HEK293T (cell line): ENCODE measurements at regions not wholly inside any gene's neighbourhood (a gene's known extent, or its start where the extent isn't known, plus 50 kb on each side); places are given as distances from the start of the nearest gene placed in this dataset.

ENCODE experiments used
- CTCF ChIA-PET: fragments of 350-600 bp; formaldehyde crosslinking; extraction: SDS; loops from one replicate; lab custom pipeline; 2021; ENCODE audit warnings: antibody characterized with exemption, inconsistent platforms; lab: Yijun Ruan, JAX
- POLR2A ChIA-PET: fragments of 350-600 bp; formaldehyde crosslinking; extraction: SDS; loops from one replicate; lab custom pipeline; 2020; ENCODE audit warnings: antibody characterized with exemption, inconsistent platforms; lab: Yijun Ruan, JAX
- DNase-seq: peaks from one replicate; pipeline ENCODE4 v3.0.0; 2012; ENCODE audit warnings: mixed read lengths; ENCODE audit errors: extremely low spot score
- ARNT ChIP-seq: fragments of 450-650 bp; IDR thresholded peaks from 2 replicates; pipeline ENCODE4 v1.6.1; 2017; ENCODE audit warnings: mild to moderate bottlenecking
- BHLHE40 ChIP-seq: fragments of 450-650 bp; IDR thresholded peaks from 2 replicates; pipeline ENCODE4 v1.6.1; 2016; ENCODE audit warnings: mild to moderate bottlenecking, moderate library complexity, borderline replicate concordance
- CTBP1 ChIP-seq: fragments of 450-650 bp; IDR thresholded peaks from 2 replicates; pipeline ENCODE4 v1.6.1; 2016; ENCODE audit warnings: borderline replicate concordance
- ELF4 ChIP-seq: fragments of 450-650 bp; IDR thresholded peaks from 2 replicates; pipeline ENCODE4 v1.6.1; 2017; ENCODE audit warnings: antibody characterized with exemption
- FOXA1 ChIP-seq: fragments of 450-650 bp; IDR thresholded peaks from 2 replicates; pipeline ENCODE4 v1.6.1; 2016; ENCODE audit warnings: mild to moderate bottlenecking
- FOXK2 ChIP-seq: fragments of 450-650 bp; IDR thresholded peaks from 2 replicates; pipeline ENCODE4 v1.6.1; 2016; ENCODE audit warnings: mild to moderate bottlenecking
- FOXM1 ChIP-seq: fragments of 450-650 bp; IDR thresholded peaks from 2 replicates; pipeline ENCODE4 v1.6.1; 2017; ENCODE audit warnings: mild to moderate bottlenecking, borderline replicate concordance
- HDGF ChIP-seq: fragments of 450-650 bp; IDR thresholded peaks from 2 replicates; pipeline ENCODE4 v1.6.1; 2017; ENCODE audit warnings: antibody characterized with exemption, borderline replicate concordance
- L3MBTL2 ChIP-seq: fragments of 450-650 bp; conservative IDR thresholded peaks from 2 replicates; pipeline ENCODE4 v1.6.1; 2016; ENCODE audit warnings: mild to moderate bottlenecking
- LEF1 ChIP-seq: fragments of 450-650 bp; IDR thresholded peaks from 2 replicates; pipeline ENCODE4 v1.6.1; 2017; ENCODE audit warnings: mild to moderate bottlenecking, borderline replicate concordance
- NFRKB ChIP-seq: fragments of 450-650 bp; IDR thresholded peaks from 2 replicates; pipeline ENCODE4 v1.6.1; 2016; ENCODE audit warnings: mild to moderate bottlenecking, moderate library complexity
- SP1 ChIP-seq: fragments of 450-650 bp; IDR thresholded peaks from 2 replicates; pipeline ENCODE4 v1.6.1; 2017
- SUZ12 ChIP-seq: fragments of 450-650 bp; IDR thresholded peaks from 2 replicates; pipeline ENCODE4 v1.6.1; 2016; ENCODE audit warnings: mild to moderate bottlenecking
- TARDBP ChIP-seq: fragments of 450-650 bp; IDR thresholded peaks from 2 replicates; pipeline ENCODE4 v1.6.1; 2016
- ZNF384 ChIP-seq: fragments of 450-650 bp; IDR thresholded peaks from 2 replicates; pipeline ENCODE4 v1.6.1; 2016
- TF ChIP-seq, protein P1 (sequence below): fragments of 450-650 bp; IDR thresholded peaks from 2 replicates; pipeline ENCODE4 v1.6.1; 2016

DNA sequence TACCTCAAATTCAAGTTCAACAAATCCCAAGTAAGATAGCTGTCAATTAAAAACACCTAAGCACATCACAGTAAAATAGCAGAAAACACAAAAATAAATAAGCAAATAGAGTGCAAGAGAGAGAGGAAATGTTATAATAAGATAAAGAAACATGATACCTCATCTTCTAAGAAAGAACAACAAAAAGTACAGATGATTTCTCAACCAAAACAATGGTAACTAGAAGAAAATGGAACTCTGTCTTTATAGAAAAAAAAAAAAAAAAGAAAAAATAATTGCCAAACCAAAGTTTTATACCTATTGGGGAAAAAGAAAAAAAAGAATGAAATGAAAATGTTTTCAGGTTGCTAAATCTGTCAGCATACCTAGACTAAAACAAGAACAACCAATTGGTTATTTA is 1253.5 kb upstream of the CDH2 start:
- TF ChIP-seq, protein P1, sequence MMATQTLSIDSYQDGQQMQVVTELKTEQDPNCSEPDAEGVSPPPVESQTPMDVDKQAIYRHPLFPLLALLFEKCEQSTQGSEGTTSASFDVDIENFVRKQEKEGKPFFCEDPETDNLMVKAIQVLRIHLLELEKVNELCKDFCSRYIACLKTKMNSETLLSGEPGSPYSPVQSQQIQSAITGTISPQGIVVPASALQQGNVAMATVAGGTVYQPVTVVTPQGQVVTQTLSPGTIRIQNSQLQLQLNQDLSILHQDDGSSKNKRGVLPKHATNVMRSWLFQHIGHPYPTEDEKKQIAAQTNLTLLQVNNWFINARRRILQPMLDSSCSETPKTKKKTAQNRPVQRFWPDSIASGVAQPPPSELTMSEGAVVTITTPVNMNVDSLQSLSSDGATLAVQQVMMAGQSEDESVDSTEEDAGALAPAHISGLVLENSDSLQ, result no peak
- TF ChIP-seq ZNF384, result peak; percentile 90
- ChIA-PET POLR2A (no interaction called here), CTCF (no interaction called here)
- DNase-seq, result no peak

DNA sequence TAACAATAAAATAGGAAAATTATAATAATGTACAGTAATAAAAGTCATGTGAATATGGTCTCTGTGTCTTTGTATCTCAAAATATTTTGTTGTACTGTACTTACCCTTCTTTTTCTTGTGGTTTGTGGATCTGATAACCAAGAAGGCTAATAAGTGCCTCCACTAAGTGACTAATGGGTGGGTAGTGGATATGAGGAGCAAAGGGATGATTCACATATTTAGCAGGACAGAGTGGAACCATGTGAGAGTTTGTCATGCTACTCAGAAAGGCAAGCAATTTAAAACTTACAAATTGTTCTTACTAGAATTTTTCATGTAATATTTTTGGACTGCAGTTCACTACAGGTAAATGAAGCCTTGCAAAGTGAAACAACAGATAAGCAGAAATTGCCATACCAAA is 1241.2 kb upstream of the CDH2 start:
- no peak for DNase-seq
- CTCF ChIA-PET, result no interaction called here
- no peak for TF ChIP-seq FOXA1
- TF ChIP-seq LEF1, result no peak
- TF ChIP-seq SUZ12, result no peak
- TF ChIP-seq FOXM1, result no peak
- TF ChIP-seq L3MBTL2, result no peak
- POLR2A ChIA-PET, result no interaction called here

DNA sequence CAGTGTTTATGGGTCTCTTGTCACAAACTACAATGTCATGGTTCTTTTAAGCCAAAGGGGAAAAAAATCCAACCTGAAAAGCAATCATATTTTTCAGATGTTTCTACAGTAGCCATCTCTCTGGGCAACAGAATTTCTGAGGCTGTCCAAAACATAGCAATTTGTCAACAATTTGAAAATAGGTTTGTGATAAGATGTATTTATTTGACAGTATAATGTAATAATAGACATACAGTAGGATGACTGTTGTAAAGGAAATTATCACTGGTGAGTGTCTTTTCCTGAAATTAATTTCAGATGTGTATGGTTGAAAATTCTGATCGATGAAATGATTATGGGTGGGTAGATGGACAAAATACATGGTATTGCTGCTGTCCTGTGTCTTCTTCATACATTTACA is 1230.1 kb upstream of the CDH2 start:
- TF ChIP-seq LEF1, result no peak
- no peak for TF ChIP-seq SP1
- no peak for TF ChIP-seq ARNT
- no peak for TF ChIP-seq ZNF384
- CTCF ChIA-PET, result no interaction called here
- POLR2A ChIA-PET, result no interaction called here
- DNase-seq, result no peak

DNA sequence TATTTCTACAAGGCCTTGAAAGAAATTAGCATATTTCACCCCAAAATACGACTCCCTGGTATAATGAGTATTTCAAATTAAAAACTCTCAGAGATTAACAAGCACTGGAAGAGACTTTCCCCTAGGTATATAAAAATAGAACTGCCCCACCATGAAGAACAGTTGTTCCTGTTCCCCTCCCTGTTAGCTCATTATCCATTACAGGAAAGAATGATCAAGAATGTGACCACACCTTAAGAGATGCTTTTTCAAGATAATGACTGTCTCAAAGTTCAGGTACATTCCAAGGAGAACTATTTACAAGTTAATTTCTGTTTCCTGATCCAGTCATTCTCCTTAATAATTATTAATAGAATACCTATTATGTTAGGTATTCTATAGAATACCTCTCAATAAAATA is 1220.6 kb upstream of the CDH2 start:
- no peak for DNase-seq
- TF ChIP-seq SUZ12, result no peak
- TF ChIP-seq L3MBTL2, result no peak
- no peak for TF ChIP-seq FOXA1
- no peak for TF ChIP-seq TARDBP
- no peak for TF ChIP-seq ZNF384
- TF ChIP-seq, protein P1, result no peak
- no peak for TF ChIP-seq FOXK2
- TF ChIP-seq HDGF, result no peak
- TF ChIP-seq BHLHE40, result no peak
- no peak for TF ChIP-seq FOXM1
- no peak for TF ChIP-seq CTBP1
- no peak for TF ChIP-seq SP1
- no peak for TF ChIP-seq NFRKB
- TF ChIP-seq ELF4, result no peak
- no peak for TF ChIP-seq ARNT
- no peak for TF ChIP-seq LEF1
- CTCF ChIA-PET, result no interaction called here
- POLR2A ChIA-PET, result no interaction called here

DNA sequence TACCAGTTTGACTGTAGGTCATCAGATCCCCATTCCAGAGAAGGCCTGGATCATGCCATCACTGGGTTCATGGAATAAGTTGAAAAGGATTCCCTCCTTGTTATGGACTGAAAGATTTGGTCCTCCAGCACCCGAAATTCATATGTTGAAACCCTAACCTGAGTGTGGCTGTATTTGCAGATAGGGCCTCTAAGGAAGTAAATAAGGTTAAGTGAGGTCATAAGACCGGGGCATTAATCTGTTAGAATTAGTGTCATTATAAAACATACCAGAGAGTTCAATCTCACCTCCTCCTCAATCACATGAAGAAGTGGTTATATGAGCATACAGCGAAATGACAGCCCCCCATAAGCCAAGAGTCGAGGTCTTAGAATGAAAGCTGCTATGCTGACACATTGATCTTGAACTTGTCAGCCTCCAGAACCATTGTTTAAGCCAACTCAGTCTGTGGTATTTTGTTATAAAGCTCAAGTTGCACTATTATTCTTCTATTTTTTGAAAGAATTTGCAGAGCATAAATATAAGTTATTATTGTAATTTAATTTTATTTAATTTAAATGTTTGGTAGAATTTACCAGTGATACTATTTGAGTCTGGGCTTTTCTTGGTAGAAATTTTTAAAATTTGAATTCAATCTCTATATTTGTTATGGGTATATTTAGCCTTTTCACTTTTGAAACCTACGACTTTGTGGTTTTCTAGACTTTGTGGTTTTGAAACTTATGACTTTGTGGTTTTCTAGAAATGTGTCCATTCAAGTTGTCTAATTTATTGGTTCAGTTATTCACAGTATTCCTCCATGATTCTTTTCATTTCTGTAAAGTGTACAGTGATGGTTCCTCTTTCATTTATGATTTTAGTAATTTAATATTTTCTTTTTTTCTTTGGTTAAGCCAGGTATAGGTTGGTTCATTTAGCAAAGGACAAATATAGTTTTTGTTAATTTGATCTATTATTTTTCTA is 1206.7 kb upstream of the CDH2 start:
- POLR2A ChIA-PET, result no interaction called here
- no peak for DNase-seq
- CTCF ChIA-PET, result no interaction called here
- TF ChIP-seq ARNT, result no peak
- TF ChIP-seq HDGF, result no peak
- no peak for TF ChIP-seq SUZ12

DNA sequence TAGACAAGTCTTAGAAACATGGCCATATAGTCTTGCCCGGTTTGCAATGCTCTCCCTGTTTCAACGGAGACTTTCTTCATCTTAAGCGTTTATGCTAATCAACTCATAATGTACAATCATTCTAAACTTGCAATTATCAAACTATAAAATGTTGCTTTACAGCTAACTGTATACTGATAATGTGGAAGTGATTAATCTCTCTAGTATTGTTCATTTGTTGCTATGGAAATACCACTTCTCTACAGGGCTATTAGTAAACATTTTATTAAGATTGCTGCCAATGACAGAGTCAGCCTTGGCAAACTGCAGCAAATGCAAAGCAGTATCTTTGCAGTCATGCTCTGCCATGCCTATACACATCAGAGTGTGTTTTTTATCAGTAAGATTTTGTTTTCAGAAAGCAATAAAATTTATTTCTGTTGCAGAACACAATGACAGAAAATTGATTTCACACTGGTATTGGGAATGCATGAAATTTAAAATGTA is 1201.8 kb upstream of the CDH2 start:
- POLR2A ChIA-PET, result no interaction called here
- CTCF ChIA-PET, result no interaction called here
- no peak for TF ChIP-seq TARDBP
- no peak for TF ChIP-seq SP1
- TF ChIP-seq SUZ12, result no peak
- TF ChIP-seq FOXA1, result no peak
- TF ChIP-seq, protein P1, result no peak
- no peak for TF ChIP-seq ZNF384
- TF ChIP-seq LEF1, result no peak
- TF ChIP-seq FOXK2, result no peak
- TF ChIP-seq NFRKB, result no peak
- TF ChIP-seq FOXM1, result no peak
- TF ChIP-seq BHLHE40, result no peak
- TF ChIP-seq CTBP1, result no peak
- no peak for TF ChIP-seq L3MBTL2
- no peak for TF ChIP-seq ARNT

DNA sequence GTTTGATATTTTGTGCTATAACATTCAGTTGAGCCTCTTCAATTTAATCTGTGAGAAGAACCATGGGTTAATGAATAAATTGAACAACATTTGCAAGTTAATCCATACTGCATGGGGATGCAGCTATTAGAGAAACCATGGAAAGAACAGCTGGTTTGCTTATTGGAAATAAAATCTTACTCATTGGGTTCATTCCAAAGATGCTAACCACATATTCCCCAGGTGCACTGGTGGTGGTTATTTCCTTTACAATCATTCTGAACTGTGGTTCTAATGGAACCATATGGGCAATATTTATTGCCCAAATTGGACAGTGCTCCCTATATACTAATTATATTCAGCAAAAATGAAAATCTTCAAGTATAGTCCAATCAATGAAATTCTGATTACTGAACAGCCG is 1200.4 kb upstream of the CDH2 start:
- ChIA-PET CTCF (no interaction called here), POLR2A (no interaction called here)
- no peak for DNase-seq
- TF ChIP-seq SP1 (no peak), FOXM1 (no peak), LEF1 (no peak), ARNT (no peak), ELF4 (no peak), BHLHE40 (no peak), CTBP1 (no peak), FOXK2 (no peak), HDGF (no peak), ZNF384 (no peak), NFRKB (no peak), SUZ12 (no peak), TARDBP (no peak), FOXA1 (no peak), L3MBTL2 (no peak)
- TF ChIP-seq, protein P1, result no peak

More for the DNA sequence above, 1201.8 kb upstream of the CDH2 start:
- DNase-seq, result no peak
